Uterus (tissue), 2 donors: ENCODE measurements at regions not wholly inside any gene's neighbourhood (a gene's known extent, or its start where the extent isn't known, plus 50 kb on each side); places are given as distances from the start of the nearest gene placed in this dataset.

Experiments used
- POLR2A ChIP-seq, 2 donors: fragments of 450-650 bp; IDR thresholded peaks; one replicate each; pipeline ENCODE4 v1.6.1; 2016; ENCODE audit warnings: antibody characterized with exemption in 2 of 2, mild to moderate bottlenecking in 1 of 2, moderate library complexity in 1 of 2
- TF ChIP-seq, protein P1 (sequence below), 4 experiments: fragments of 200-600 bp in 2 of 4; fragments of 450-650 bp in 2 of 4; sonication (generic) in 2 of 4; IDR thresholded peaks; one replicate each; pipeline ENCODE4 v1.5.1; 2016 to 2019; ENCODE audit warnings: antibody characterized with exemption in 4 of 4, mild to moderate bottlenecking in 2 of 4, moderate library complexity in 1 of 4

GRCh38 chr12:75783093-75783877 lies 248.3 kb downstream of the PHLDA1 start:
- TF ChIP-seq, protein P1, sequence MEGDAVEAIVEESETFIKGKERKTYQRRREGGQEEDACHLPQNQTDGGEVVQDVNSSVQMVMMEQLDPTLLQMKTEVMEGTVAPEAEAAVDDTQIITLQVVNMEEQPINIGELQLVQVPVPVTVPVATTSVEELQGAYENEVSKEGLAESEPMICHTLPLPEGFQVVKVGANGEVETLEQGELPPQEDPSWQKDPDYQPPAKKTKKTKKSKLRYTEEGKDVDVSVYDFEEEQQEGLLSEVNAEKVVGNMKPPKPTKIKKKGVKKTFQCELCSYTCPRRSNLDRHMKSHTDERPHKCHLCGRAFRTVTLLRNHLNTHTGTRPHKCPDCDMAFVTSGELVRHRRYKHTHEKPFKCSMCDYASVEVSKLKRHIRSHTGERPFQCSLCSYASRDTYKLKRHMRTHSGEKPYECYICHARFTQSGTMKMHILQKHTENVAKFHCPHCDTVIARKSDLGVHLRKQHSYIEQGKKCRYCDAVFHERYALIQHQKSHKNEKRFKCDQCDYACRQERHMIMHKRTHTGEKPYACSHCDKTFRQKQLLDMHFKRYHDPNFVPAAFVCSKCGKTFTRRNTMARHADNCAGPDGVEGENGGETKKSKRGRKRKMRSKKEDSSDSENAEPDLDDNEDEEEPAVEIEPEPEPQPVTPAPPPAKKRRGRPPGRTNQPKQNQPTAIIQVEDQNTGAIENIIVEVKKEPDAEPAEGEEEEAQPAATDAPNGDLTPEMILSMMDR (IDR thresholded peaks at IDR 0.05): no peak
- no peak for TF ChIP-seq POLR2A (IDR thresholded peaks at IDR 0.05)
